Endothelial cell of umbilical vein (primary cell): ENCODE measurements at regions not wholly inside any gene's neighbourhood (a gene's known extent, or its start where the extent isn't known, plus 50 kb on each side); places are given as distances from the start of the nearest gene placed in this dataset.

Experiments
- BruUV-seq: library from RNA; stranded (reverse); fragments of 400-500 nt; replicated peaks from 2 replicates; lab custom pipeline; 2021; lab: Mats Ljungman, UMichigan
- CTCF ChIA-PET: fragments of 300-600, 350-600 bp; sonication (Branson Sonifier 250); formaldehyde crosslinking; loops from one replicate; lab custom pipeline; 2021; ENCODE audit warnings: antibody characterized with exemption, inconsistent platforms; lab: Charles Lee
- POLR2A ChIA-PET: fragments of 300-600, 350-600 bp; sonication (Branson Sonifier 250); formaldehyde crosslinking; loops from one replicate; lab custom pipeline; 2021; ENCODE audit warnings: antibody characterized with exemption, inconsistent platforms; lab: Charles Lee
- DNase-seq: peaks from one replicate; pipeline ENCODE4 v3.0.0-alpha.2; 2011; ENCODE audit warnings: low read depth, low spot score
- FAIRE-seq: peaks from 2 replicates; lab custom pipeline; 2011; peaks lifted over from hg19 to GRCh38; lab: Jason Lieb, UNC
- H2AFZ ChIP-seq: 2 replicates; pipeline ENCODE4 v1.6.0; 2012; ENCODE audit warnings: low read depth, low read length, control low read depth, inconsistent platforms
- H3K27ac ChIP-seq: 2 replicates; pipeline ENCODE4 v1.5.1; 2011; ENCODE audit warnings: low read depth, mild to moderate bottlenecking, control low read depth, low read length, moderate library complexity; ENCODE audit not compliant: insufficient read depth
- H3K27me3 ChIP-seq, 2 experiments: 2 replicates each; pipeline versions ENCODE4 v1.6.0 to v1.6.1; 2011; ENCODE audit warnings: low read length in 2 of 2, mixed read lengths in 1 of 2; ENCODE audit not compliant: control insufficient read depth in 2 of 2, insufficient read depth in 2 of 2
- H3K36me3 ChIP-seq, 2 experiments: 2 replicates in 1 of 2; 3 replicates in 1 of 2; pipeline ENCODE4 v1.5.1; 2011; ENCODE audit warnings: low read length in 2 of 2, mild to moderate bottlenecking in 1 of 2, moderate library complexity in 1 of 2; ENCODE audit not compliant: control insufficient read depth in 2 of 2, insufficient read depth in 2 of 2; ENCODE audit errors: extremely low read depth in 1 of 2
- H3K4me1 ChIP-seq: 3 replicates; pipeline ENCODE4 v1.5.1; 2011; ENCODE audit warnings: mild to moderate bottlenecking, low read length; ENCODE audit not compliant: control insufficient read depth, insufficient read depth; ENCODE audit errors: extremely low read depth
- H3K4me2 ChIP-seq: 2 replicates; pipeline ENCODE4 v1.6.1; 2011; ENCODE audit warnings: low read length, control low read depth, mixed read lengths; ENCODE audit not compliant: insufficient read depth
- H3K4me3 ChIP-seq, 3 experiments: fragments of 200-600 bp in 1 of 3; sonication (generic), shearing (Covaris generic) in 1 of 3; replicated peaks in 1 of 3; 2 replicates each; pipeline ENCODE4 v1.5.1; 2011 to 2016; ENCODE audit warnings: control low read depth in 3 of 3, low read length in 3 of 3, mild to moderate bottlenecking in 2 of 3, inconsistent platforms in 1 of 3, low read depth in 1 of 3, moderate library complexity in 1 of 3; ENCODE audit not compliant: insufficient read depth in 1 of 3
- H3K79me2 ChIP-seq: 2 replicates; pipeline ENCODE4 v1.6.0; 2012; ENCODE audit warnings: low read length, inconsistent platforms; ENCODE audit not compliant: control insufficient read depth, insufficient read depth
- H3K9ac ChIP-seq: replicated peaks from 2 replicates; pipeline ENCODE3; 2011; ENCODE audit warnings: low read length, control low read depth; ENCODE audit not compliant: insufficient read depth; ENCODE audit errors: extremely low read depth
- H3K9me1 ChIP-seq: replicated peaks from 3 replicates; pipeline ENCODE4 v1.6.0; 2011; ENCODE audit warnings: mild to moderate bottlenecking, low read length; ENCODE audit not compliant: control insufficient read depth, insufficient read depth; ENCODE audit errors: extremely low read depth
- H3K9me3 ChIP-seq: replicated peaks from 2 replicates; pipeline ENCODE4 v1.5.1; 2012; ENCODE audit warnings: low read length, inconsistent platforms; ENCODE audit not compliant: control insufficient read depth, insufficient read depth
- H4K20me1 ChIP-seq: replicated peaks from 2 replicates; pipeline ENCODE3; 2011; ENCODE audit warnings: mild to moderate bottlenecking, low read length; ENCODE audit not compliant: control insufficient read depth, insufficient read depth; ENCODE audit errors: extremely low read depth
- EZH2 ChIP-seq: IDR thresholded peaks from 2 replicates; pipeline ENCODE4 v1.6.1; 2012; ENCODE audit warnings: borderline replicate concordance, low read depth, mild to moderate bottlenecking, moderate library complexity, low read length, inconsistent platforms; ENCODE audit not compliant: severe bottlenecking
- FOS ChIP-seq: IDR thresholded peaks from 2 replicates; pipeline ENCODE4 v1.6.1; 2011; ENCODE audit warnings: mild to moderate bottlenecking, low read length, moderate library complexity, borderline replicate concordance; ENCODE audit not compliant: insufficient read depth
- GATA2 ChIP-seq: IDR thresholded peaks from 2 replicates; pipeline ENCODE4 v1.7.0; 2011; ENCODE audit warnings: low read depth, mild to moderate bottlenecking, moderate library complexity, mixed read lengths, low read length; ENCODE audit not compliant: insufficient read length, insufficient read depth
- JUN ChIP-seq: IDR thresholded peaks from 2 replicates; pipeline ENCODE4 v1.6.1; 2011; ENCODE audit warnings: borderline replicate concordance, low read depth; ENCODE audit not compliant: insufficient read length, insufficient read depth
- MYC ChIP-seq: IDR thresholded peaks from one replicate; pipeline ENCODE4 v1.6.1; 2011; ENCODE audit warnings: mild to moderate bottlenecking, low read depth, low read length
- POLR2A ChIP-seq: IDR thresholded peaks from 2 replicates; pipeline ENCODE4 v1.6.1; 2012; ENCODE audit warnings: low read depth, mild to moderate bottlenecking, control low read depth, low read length
- POLR2AphosphoS5 ChIP-seq: IDR thresholded peaks from 2 replicates; pipeline ENCODE4 v1.6.1; 2012; ENCODE audit warnings: low read depth, mild to moderate bottlenecking, control low read depth, low read length, moderate library complexity; ENCODE audit not compliant: insufficient read depth
- dilution Hi-C: fragments of 300-500 bp; cut with MboI; formaldehyde crosslinking; loops from one replicate; pipeline ENCODE4 v1.15.0; 2019; ENCODE audit warnings: low sequenced_read_pairs; ENCODE audit not compliant: extremely low pct_ligation_motif_present
- intact Hi-C: fragments of 100-400 bp; cut with micrococcal nuclease; formaldehyde crosslinking; loops from one replicate; pipeline ENCODE4 v1.10.0; 2022
- TF ChIP-seq, protein P1 (sequence below): IDR thresholded peaks from 2 replicates; pipeline ENCODE4 v1.6.1; 2011; ENCODE audit not compliant: insufficient read depth, insufficient read length
- TF ChIP-seq, protein P2 (sequence below), 2 donors: IDR thresholded peaks; 1 replicate in 1 of 2; 2 replicates in 1 of 2; pipeline ENCODE4 v1.5.1; 2011; ENCODE audit warnings: low read length in 2 of 2, mild to moderate bottlenecking in 2 of 2, moderate library complexity in 2 of 2, control low read depth in 1 of 2, inconsistent platforms in 1 of 2, low read depth in 1 of 2; ENCODE audit not compliant: insufficient read depth in 1 of 2; ENCODE audit errors: extremely low read depth in 1 of 2

DNA sequence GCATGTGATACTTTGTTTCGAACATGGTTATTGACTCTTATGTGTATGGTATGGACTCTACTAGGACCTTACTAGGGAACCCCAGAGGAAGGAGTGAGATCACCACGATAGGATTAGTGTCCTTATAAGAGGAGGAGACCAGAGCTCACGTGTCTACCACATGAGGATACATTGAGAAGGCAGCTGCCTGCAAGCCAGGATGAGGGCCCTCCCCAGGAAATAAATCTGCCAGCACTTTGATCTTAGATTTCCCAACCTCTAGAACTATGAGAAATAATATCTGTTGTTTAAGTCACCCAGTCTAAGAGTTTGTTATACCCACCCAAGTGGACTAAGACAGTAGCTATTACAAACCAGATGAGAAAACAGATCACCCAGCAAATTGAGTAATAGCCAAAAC is 559.3 kb upstream of the USP24 start:
- intact Hi-C loops (no loop called here), dilution Hi-C loops (no loop called here)
- no peaks in the 10 kb centered on the region for H3K9me3 ChIP-seq
- H3K79me2 ChIP-seq, result no peaks in the 10 kb centered on the region
- H3K9me1 ChIP-seq, result no peaks in the 10 kb centered on the region
- no peaks in the 10 kb centered on the region for H3K27me3 ChIP-seq
- POLR2A ChIA-PET, result no interaction called here
- DNase-seq (no peak), FAIRE-seq (no peak)
- TF ChIP-seq, protein P1, sequence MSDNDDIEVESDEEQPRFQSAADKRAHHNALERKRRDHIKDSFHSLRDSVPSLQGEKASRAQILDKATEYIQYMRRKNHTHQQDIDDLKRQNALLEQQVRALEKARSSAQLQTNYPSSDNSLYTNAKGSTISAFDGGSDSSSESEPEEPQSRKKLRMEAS, result no peak
- TF ChIP-seq MYC (no peak), EZH2 (no peak), GATA2 (no peak), POLR2A (no peak), POLR2AphosphoS5 (no peak), FOS (no peak), JUN (no peak)
- TF ChIP-seq, protein P2, sequence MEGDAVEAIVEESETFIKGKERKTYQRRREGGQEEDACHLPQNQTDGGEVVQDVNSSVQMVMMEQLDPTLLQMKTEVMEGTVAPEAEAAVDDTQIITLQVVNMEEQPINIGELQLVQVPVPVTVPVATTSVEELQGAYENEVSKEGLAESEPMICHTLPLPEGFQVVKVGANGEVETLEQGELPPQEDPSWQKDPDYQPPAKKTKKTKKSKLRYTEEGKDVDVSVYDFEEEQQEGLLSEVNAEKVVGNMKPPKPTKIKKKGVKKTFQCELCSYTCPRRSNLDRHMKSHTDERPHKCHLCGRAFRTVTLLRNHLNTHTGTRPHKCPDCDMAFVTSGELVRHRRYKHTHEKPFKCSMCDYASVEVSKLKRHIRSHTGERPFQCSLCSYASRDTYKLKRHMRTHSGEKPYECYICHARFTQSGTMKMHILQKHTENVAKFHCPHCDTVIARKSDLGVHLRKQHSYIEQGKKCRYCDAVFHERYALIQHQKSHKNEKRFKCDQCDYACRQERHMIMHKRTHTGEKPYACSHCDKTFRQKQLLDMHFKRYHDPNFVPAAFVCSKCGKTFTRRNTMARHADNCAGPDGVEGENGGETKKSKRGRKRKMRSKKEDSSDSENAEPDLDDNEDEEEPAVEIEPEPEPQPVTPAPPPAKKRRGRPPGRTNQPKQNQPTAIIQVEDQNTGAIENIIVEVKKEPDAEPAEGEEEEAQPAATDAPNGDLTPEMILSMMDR (IDR thresholded peaks at IDR 0.05; ENCODE audit: extremely low read depth in 1 of 2, insufficient read depth in 1 of 2, low read depth in 1 of 2, low read length in 2 of 2), result no peak
- H3K36me3 ChIP-seq, result no peaks in the 10 kb centered on the region
- no peaks in the 10 kb centered on the region for H4K20me1 ChIP-seq
- H3K4me3 ChIP-seq, result no peak overlapping the region
- H3K27ac ChIP-seq, result no peak overlapping the region
- no TSS peak for BruUV-seq
- H3K4me2 ChIP-seq, result no peak overlapping the region
- H2AFZ ChIP-seq, result no peak overlapping the region
- no peak overlapping the region for H3K9ac ChIP-seq
- no peaks in the 10 kb centered on the region for H3K4me1 ChIP-seq
- CTCF ChIA-PET, result no interaction called here
